ENCODE measurements at regions not wholly inside any gene's neighbourhood (a gene's known extent, or its start where the extent isn't known, plus 50 kb on each side); places are given as distances from the start of the nearest gene placed in this dataset.

GRCh38 chr2:156697906-156698305 is 261.7 kb downstream of the GPD2 start:
- DNase-seq = no peak

- DNase-seq = no peak
Observed at GRCh38 chr2:156700681-156701080, 264.5 kb downstream of the GPD2 start.

GRCh38 chr2:156702541-156702940 is 266.4 kb downstream of the GPD2 start:
- no peak for DNase-seq

- DNase-seq = no peak
Observed at GRCh38 chr2:156703642-156704041, 267.5 kb downstream of the GPD2 start.

- no peak for DNase-seq
Observed at GRCh38 chr2:156704132-156704531, 268.0 kb downstream of the GPD2 start.

- no peak for DNase-seq
Observed at GRCh38 chr2:156704617-156705016, 268.4 kb downstream of the GPD2 start.

GRCh38 chr2:156706576-156706975 is 270.4 kb downstream of the GPD2 start:
- DNase-seq = no peak

- no peak for DNase-seq
Observed at GRCh38 chr2:156708051-156708450, 271.9 kb downstream of the GPD2 start.

- no peak for DNase-seq
Observed at GRCh38 chr2:156709091-156709490, 272.9 kb downstream of the GPD2 start.

- no peak for DNase-seq
Observed at GRCh38 chr2:156719036-156719435, 282.9 kb downstream of the GPD2 start.

- no peak for DNase-seq
Observed at GRCh38 chr2:156727867-156728266, 291.7 kb downstream of the GPD2 start.

GRCh38 chr2:156728328-156728727 is 292.1 kb downstream of the GPD2 start:
- no peak for DNase-seq

GRCh38 chr2:156731506-156731905 is 295.3 kb downstream of the GPD2 start:
- no peak for DNase-seq

- no peak for DNase-seq
Observed at GRCh38 chr2:156736950-156737349, 300.8 kb downstream of the GPD2 start.

- DNase-seq = no peak
Observed at GRCh38 chr2:156739301-156739700, 303.1 kb downstream of the GPD2 start.

- no peak for DNase-seq
Observed at GRCh38 chr2:156745619-156746018, 309.4 kb downstream of the GPD2 start.

- no peak for DNase-seq
Observed at GRCh38 chr2:156748221-156748620, 312.0 kb downstream of the GPD2 start.

- DNase-seq = no peak
Observed at GRCh38 chr2:156752042-156752441, 315.9 kb downstream of the GPD2 start.

GRCh38 chr2:156753766-156754165 is 317.6 kb downstream of the GPD2 start:
- no peak for DNase-seq

- no peak for DNase-seq
Observed at GRCh38 chr2:156756516-156756915, 320.3 kb downstream of the GPD2 start.

- no peak for DNase-seq
Observed at GRCh38 chr2:156763174-156763573, 327.0 kb downstream of the GPD2 start.

GRCh38 chr2:156765043-156765442 is 328.9 kb downstream of the GPD2 start:
- DNase-seq = no peak

GRCh38 chr2:156765450-156765849 is 329.3 kb downstream of the GPD2 start:
- DNase-seq = no peak

- DNase-seq = no peak
Observed at GRCh38 chr2:156769802-156770201, 333.6 kb downstream of the GPD2 start.

- no peak for DNase-seq
Observed at GRCh38 chr2:156778916-156779315, 342.7 kb downstream of the GPD2 start.
